Stomach (tissue), 4 donors: ENCODE measurements at regions not wholly inside any gene's neighbourhood (a gene's known extent, or its start where the extent isn't known, plus 50 kb on each side); places are given as distances from the start of the nearest gene placed in this dataset.

Experiments used
- POLR2A ChIP-seq, 4 donors: fragments of 450-650 bp; IDR thresholded peaks; one replicate each; pipeline ENCODE4 v1.6.1; 2016; ENCODE audit warnings: antibody characterized with exemption in 4 of 4, control low read depth in 2 of 4, mild to moderate bottlenecking in 1 of 4, moderate library complexity in 1 of 4
- POLR2AphosphoS5 ChIP-seq, 3 donors: sonication (generic); formaldehyde crosslinking; IDR thresholded peaks; one replicate each; pipeline ENCODE4 v1.6.1; 2016; ENCODE audit warnings: antibody characterized with exemption in 3 of 3
- TF ChIP-seq, protein P1 (sequence below), 7 experiments: fragments of 450-650 bp in 4 of 7; fragments of 200-600 bp in 3 of 7; sonication (generic) in 3 of 7; IDR thresholded peaks; one replicate each; pipeline ENCODE4 v1.5.1; 2016 to 2019; ENCODE audit warnings: antibody characterized with exemption in 7 of 7, control low read depth in 2 of 7, mild to moderate bottlenecking in 1 of 7

DNA sequence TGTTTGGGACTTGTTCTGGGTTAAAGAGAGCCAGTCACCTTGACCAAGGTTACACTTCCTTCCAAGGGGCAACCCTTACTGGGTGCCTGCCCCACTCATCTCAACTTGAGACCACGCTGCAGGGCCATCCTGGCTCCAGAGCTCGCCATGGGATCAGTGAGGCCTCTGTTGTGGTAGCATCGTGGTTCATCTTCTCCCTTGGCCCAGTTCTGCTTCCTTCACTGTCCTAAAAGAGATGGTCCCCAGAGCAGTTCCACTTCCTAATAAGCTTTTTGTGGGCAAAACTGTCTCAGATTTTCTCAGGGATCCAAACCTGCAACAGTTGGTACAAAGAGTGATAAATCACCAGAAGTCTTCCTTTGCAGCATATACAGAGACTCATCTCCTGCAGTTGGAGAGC is 165.9 kb upstream of the TMEM260 start:
- no peak for TF ChIP-seq POLR2A (IDR thresholded peaks at IDR 0.05)
- TF ChIP-seq, protein P1, sequence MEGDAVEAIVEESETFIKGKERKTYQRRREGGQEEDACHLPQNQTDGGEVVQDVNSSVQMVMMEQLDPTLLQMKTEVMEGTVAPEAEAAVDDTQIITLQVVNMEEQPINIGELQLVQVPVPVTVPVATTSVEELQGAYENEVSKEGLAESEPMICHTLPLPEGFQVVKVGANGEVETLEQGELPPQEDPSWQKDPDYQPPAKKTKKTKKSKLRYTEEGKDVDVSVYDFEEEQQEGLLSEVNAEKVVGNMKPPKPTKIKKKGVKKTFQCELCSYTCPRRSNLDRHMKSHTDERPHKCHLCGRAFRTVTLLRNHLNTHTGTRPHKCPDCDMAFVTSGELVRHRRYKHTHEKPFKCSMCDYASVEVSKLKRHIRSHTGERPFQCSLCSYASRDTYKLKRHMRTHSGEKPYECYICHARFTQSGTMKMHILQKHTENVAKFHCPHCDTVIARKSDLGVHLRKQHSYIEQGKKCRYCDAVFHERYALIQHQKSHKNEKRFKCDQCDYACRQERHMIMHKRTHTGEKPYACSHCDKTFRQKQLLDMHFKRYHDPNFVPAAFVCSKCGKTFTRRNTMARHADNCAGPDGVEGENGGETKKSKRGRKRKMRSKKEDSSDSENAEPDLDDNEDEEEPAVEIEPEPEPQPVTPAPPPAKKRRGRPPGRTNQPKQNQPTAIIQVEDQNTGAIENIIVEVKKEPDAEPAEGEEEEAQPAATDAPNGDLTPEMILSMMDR (IDR thresholded peaks at IDR 0.05) = no peak
- no peak for TF ChIP-seq POLR2AphosphoS5 (IDR thresholded peaks at IDR 0.05)
